NCI-H1092 (cell line): ENCODE measurements at regions not wholly inside any gene's neighbourhood (a gene's known extent, or its start where the extent isn't known, plus 50 kb on each side); places are given as distances from the start of the nearest gene placed in this dataset.

Source experiments
- DNase-seq: peaks from one replicate; lab custom pipeline; 2025; lab: John Stamatoyannopoulos, UW

DNA sequence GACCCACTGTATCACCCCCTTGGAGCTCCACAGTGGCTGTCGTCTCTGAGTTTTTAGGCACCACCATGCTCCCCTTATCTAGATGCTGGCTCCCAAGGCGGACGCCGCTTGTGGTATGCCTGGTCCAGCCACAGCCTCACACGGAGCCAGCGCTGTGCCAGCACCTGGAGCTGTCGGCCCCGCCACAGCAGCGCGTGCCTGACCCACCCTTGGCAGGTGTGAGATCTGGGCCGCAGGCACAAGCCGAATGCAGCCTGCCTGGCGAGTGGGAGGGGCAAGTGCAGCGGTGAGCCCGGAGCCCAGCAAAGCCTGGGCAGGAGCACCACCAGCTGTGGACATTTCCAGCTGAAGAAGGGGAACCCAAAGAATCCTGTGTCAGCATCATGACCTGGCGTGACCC is 91.9 kb upstream of the BACE2 start:
- no peak for DNase-seq

DNA sequence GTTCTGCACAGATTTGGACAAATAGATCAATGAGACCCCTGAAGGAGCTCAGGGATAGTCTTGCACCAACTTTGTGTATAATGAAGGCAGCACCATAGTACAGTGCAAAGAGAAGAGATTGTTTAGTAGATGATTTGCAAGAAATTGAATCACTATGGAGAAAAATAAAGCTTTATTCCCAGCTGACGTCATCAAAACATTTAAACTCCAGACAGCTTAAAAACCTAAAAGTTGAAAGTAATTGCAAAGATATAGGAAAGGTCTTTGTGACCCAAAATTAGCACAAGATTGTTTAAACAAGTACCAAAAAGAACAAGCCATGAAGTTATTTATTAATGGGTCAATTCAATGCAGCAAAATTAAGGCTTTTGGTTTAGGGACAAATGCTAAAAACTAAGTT is 88.8 kb upstream of the BACE2 start:
- no peak for DNase-seq

DNA sequence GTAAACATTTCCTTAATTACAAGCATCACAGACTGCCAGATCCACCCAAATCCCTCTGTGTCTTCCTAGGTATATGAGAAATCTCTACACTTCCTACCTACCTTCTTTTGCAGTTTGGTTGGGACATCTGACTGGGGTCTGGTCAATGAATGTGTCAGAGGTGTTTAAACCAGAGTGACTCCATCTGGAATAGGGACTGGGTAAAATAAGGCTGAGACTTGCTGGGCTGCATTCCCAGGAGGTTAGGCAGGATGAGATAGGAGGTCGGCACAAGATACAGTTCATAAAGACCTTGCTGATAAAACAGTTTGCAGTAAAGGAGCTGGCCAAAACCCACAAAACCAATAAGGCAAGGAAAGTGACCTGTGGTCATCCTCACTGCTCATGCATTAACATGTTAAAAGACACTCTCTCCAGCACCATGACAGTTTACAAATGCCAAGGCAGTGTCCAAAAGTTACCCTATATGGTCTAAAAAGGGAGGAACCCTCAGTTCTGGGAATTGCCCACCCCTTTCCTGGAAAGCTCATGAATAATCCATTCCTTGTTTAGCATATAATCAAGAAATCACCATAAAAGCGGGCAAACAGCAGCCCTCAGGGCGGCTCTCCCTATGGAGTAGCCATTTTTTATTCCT is 87.4 kb upstream of the BACE2 start:
- no peak for DNase-seq

DNA sequence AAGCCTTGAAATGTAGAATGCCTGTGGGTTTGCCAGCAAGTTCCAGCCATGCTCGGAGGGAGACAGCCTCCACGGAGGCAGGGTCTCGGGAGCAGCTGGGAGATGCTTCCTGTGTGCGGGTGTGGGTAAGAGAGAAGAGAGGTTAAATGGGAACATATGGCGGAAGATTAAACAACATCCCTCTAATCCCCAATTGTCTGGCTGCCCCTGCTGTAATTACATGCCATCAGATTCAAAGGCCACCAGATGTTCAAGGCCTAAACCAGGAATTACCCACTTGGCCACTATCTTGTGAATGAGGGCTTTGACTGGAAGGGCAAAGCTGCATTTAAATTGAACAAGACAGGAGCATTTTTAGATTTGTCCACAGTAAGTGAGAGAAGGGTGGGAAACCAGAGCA is 81.4 kb upstream of the BACE2 start:
- DNase-seq: no peak

DNA sequence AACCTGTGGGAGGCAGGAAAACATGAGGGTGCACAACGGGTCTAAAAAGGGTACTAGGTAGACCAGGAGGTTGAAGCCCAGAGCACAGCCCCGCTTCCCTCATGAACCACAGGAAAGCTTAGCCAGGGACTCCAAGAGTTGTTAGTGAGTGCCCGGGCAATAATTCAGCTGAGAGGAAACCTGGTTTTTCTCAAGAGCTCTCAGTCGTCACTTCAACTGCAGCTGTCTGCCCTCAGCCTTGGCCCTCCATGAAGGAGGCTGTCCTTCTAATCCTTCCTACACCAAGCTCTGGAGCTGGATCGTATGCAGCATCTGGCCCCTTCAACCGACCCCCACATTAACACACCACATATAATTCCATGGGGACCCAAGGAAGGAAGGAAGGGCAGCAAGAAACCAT is 77.0 kb upstream of the BACE2 start:
- DNase-seq: no peak

DNA sequence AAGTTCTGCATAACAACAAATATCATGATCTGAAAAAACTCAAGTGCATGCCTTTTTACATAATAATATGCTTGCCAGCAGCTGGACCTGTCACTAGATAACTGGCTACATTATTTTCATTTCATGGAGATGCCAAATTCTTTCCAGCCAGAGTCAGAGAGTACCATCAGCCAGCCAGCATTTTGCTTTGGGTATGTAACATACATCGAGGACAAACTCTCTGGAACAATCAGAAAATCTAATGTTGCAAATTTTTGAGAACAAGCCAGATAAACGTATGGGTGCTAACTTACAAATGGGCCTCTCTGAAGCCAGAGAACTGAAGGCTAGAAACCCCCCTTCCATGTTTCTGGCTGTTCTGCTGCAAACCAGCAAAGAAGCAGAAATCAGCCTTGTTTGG is 76.3 kb upstream of the BACE2 start:
- no peak for DNase-seq

DNA sequence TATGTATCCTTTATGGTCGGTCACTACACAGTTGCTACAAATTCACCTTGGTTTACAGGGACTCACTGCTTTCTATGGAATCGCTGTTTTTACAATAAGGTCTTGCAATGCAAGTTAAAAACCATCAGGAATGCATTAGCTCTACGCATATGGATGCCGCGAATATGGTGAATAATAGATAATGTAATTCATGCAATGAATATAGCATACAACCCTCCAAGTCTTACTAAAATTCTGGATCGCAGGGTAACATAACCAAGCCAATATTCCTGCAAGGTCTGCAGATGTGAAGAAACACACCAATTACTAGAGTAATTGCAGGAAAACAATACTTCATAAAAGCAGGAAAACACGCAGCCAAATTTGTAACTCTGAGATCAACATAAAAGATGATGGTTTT is 75.6 kb upstream of the BACE2 start:
- no peak for DNase-seq

DNA sequence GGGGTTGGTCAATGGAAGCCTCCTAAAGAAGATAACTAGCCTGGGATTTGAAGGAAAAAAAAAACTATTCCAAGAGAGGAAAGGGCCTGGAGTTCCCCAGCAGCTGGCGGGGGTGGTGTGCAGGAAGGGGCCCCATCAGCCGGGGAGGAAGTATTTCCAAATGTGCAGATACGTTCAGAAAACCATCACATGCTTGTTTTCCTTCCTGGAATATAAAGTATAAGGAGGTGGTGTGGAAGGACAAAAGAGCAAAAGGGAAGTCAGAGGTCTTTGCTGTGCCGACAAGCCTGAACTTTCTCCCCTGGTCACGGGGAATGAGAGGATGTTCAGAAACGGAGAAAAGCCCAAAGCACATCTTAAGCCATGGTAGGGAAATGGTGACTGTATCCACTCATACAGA is 72.0 kb upstream of the BACE2 start:
- DNase-seq: no peak

DNA sequence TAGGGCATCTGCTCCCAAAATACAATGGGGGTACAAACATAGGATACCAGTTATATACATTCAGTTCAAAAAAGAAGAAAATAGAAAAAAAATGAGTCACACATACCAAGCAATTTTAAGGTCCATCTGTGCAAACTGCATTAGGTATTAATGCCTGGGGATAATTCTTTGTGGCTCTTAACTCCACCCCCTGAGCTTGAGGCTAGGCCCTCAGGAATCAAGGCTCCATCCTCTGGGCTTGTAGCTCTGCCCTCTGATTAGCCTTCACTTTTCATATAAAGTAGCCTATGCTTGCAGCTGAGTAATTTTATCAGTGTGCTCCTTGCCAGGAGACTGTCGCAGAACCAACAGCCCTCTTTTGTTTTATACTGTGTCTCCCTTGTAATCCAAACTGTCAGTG is 69.9 kb upstream of the BACE2 start:
- DNase-seq: no peak

DNA sequence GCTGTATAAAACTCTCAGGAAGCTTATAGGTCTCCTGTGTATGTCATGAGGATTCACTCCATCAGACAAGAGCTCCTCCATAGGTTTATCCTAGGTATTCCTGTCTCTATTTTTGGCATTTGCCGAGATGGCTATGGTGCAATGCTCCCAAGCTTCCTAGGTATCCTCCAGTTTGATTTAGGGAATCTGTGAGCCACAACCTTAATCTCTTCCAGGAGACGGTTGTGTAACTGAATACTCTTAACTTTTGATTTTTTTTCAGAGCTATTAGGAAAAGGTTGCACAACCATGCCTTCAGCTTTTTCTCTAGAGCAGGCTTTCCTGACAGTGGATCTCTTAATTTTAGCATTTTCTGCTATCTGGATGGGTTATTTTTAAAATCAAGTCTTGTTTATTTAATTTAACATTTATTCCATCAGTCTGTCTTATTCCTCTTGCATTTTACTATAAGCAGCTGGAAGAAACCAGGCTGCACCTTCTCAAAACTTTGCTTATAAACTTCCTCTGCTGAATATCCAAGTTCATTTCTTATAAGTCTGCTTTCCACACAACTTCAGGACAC is 69.4 kb upstream of the BACE2 start:
- DNase-seq: no peak

DNA sequence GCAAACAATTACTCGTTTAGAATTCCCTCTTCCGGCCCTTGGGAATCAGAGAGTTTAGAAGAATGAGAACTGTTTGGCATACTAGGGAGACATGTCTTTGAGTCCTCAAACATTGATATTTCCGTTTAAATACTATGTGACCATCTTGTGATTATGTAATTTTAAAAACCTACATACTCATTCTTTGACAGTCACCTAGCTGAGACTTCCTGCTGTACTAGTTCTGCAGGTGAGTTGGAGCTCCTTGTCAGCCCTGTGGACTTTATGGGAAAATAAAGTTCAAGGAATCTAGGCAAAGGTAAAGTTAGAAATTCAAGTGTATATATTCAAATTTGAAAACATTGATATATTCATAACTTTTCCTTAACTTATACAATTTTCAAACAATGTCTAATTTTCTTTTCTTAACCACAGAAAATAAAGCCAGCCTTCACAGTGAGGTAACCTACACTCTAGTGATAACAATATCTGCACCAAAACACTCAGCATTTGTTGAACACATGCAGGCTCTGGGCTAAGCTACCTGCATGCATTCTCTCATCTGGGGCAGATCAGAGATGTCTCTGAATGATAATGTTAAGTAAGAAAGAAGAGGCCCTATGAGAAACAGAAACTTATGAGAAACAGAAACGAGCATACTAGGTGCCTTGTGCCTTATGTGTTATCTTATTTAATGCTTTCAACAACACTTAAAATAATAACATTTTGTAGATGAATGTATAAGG is 67.0 kb upstream of the BACE2 start:
- DNase-seq: no peak

DNA sequence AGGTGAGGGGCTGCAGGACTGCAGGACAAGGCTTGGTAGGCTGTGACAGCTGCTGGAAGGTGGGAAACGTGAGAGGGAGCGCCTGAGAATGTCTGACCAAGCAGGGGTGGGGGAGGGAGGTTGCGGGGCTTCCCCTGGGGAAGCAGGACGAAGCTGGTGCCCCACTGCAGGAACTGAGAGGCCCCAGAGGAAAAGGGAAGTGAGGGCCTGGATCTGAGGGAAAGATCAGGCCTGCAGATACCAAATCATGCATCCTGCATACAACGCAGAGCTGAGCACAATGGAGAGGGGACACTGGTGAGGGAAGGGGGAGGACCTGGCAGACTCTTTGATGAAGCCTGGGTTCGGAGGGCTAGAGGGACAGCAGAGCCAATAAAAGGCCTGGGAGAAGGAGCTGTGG is 65.7 kb upstream of the BACE2 start:
- no peak for DNase-seq

DNA sequence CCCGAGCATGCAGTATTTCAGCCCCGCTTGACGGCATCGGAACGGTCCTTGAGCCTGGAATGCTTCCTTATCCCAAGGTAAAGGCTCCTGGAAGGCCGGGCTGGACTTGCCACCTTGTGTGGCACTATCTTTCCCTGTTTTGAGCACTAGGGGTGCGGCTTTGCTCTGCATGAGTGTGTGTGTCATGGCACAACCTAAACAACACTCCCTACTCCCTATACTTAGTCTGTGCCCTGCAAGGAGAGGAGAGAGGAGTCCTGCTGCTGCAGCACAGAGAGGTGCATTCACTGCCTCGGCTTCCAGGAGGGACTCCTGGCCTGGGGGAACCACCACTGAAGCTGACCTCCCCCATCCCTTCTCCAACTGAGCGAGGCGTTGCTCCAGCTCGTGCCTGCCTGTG is 60.4 kb upstream of the BACE2 start:
- no peak for DNase-seq

DNA sequence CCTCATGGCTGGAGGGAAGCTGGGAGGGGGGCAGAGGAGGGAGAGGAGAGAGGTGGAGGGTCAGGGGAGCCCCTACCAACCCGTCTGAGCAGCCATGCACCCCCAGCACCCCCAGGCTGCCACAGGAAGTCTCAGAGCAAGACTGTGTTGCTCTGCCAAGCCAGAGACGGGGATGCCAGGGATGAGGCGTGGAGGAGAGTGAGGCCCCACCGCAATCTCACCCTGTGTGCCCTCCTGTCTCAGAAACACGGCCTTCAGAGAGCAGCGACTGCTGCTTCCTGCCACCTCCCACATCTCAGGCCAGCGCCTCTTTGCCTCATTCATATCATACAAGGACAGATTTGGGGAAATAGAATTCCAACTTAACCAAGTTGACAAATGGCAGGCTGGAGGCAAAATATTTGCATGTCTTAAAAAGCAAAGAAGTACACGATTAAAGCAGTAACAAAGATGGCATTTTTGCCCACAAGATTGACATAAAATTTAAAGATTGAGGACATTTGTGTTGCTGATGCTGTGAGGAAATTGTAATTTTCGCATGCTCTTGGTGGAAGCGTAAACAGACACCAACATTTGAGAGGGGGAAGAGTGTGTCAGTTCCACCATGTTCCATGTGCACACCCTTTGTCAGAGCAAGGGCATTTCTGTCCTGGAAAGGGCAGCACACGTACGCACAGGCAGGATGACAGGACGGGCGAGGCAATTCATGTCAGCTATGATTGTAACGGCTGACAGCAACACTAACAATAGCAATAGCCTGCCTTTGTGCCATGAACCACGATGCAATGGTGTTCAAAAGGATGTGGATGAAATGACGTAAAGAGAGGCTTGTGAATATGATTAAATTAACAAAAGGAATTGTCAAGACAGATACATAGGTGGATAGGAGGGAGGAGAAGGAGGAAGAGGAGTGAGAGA is 59.0 kb upstream of the BACE2 start:
- no peak for DNase-seq

DNA sequence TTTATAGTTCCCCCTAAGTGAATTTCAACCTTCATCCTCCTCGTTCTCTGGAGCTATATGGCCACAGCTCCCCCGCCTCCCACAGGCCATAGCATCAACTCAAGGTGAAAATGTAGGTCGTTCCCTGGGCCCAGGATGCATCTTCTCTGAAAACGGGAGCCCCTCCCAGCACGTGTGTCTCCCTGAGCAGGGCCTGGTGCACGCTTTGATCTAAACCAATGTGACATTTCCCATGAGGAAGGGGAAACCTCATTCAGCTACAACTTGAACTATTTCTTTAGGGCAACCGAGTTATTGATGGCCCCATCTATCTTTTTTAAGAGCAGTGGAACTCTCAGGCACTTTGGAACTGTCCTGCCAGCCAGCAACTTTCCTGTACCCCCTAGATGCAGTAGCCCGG is 57.8 kb upstream of the BACE2 start:
- DNase-seq: no peak

DNA sequence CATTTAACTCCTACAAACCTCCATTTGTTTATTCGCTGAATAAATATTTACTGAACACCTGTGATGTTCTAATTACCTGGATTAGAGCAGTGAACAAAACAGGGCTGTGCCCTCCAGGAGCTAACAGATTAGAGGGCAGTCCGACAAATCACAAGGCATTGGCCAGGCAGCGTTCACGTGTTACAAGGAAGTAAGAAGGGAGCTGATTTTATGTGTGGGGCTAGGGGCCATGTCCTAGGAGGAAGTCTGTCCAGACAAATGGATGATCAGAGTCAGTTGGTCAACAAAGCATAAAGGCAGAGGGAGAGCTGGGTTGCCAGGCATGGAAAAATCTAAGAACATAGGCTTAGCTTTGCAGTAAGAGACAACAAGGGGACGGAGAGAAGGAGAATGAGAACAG is 57.3 kb upstream of the BACE2 start:
- DNase-seq: no peak

DNA sequence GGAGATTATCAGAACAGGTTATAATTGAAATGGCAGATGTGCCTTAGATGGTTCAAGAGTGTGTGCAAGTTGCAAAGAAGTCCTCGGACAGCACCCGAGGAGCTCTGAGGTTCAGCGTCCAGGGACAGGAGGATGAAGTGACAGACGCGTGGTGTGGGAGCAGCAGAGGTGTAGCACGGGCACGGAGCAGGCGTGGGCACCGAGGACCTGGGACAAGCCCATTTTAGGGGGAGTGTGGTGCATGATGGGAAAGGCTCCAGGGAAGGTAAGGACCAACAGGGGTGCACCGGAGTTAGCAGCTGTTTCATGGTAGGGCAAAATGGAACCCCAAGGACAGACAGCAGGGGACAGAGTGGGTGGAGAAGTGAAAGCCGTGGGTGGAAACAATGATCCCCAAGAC is 56.3 kb upstream of the BACE2 start:
- DNase-seq: no peak

DNA sequence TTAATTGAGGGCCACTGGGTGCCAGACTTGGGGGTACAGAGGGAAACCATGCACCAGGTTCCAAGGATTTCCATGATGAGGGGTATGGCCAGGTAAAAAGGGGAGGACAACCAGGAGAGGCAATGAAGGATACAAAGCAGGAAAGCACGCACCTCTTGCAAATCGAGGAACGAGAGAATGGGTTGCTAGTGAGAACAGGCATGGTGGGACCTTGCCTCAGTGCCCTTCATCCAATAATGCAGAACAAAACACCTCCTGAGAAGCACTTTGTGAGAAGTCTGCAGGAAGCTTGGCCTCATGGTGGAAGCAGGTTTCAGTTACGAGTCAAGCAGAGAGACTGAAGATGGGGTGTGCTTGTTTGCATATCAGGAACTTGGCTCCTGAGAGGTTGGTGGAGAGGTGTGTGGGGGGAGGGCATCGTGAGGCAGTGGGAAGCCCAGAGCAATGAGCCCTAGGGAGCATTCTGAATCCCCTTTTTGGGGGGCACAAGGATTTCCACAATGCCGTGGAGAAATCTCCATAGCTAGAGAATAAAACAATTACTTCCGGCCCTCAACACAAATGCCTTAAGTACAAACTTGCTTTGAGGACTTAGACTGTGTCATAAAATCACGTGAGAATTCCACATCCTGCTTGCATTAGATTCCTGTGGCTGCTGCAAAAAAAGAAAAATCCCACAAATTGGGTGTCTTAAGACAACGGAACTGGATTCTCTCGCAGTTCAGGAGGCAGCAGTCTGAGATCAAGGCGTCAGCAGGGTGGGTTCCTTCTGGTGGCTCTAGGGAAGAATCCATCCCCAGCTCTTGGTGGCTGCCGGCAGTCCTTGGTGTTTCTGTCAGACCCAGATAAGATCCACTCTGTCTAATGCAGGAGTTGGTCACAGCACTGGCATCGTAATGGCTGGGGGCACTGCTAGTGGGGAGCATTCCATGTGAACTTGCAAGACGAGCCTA is 54.9 kb upstream of the BACE2 start:
- DNase-seq: no peak

DNA sequence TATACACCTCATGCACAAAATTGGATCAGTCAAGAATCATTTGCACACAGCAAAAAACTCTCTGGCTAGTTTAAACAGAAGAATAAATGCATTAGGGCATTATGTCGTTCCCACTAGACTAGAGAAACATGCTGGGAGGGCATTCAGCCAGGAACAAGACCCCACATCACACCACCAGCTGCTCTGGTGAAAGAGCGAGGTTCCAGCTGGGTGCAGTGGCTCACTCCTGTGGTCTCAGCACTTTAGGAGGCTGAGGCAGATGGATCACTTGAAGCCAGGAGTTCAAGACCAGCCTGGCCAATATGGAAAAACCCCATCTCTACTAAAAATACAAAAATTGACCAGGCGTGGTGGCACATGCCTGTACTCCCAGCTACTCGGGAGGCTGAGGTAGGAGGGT is 52.1 kb upstream of the BACE2 start:
- DNase-seq: no peak
